ENCODE measurements at regions not wholly inside any gene's neighbourhood (a gene's known extent, or its start where the extent isn't known, plus 50 kb on each side); places are given as distances from the start of the nearest gene placed in this dataset.

DNA sequence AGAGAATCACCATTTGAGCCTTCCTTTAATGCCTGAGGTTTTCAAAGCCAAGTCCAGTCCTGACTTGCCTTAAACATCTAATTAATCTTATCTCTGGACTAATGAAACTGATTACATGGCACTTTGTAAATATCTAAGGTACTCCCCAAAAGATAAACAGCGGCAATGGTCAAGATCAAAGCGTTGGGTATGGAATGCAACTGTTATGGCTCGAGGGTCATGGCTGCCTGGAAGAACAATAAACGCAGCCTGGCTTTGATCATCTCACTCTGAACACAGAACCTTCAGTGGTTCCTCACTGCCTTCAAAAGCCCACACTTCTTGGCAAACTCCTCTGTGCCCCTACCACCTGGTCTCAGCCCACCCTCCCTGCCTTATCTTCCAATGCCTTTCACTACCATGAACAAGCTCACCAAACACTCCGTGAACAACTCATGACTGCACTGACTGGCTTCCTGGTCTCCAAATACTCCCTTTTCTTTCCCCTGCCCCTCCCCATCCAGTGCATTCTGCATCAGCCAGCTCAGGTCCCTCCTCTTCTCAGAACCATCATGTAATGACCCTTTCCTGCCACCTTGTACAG, 150.2 kb upstream of the NFE2L3 start:
- no peak for DNase-seq

DNA sequence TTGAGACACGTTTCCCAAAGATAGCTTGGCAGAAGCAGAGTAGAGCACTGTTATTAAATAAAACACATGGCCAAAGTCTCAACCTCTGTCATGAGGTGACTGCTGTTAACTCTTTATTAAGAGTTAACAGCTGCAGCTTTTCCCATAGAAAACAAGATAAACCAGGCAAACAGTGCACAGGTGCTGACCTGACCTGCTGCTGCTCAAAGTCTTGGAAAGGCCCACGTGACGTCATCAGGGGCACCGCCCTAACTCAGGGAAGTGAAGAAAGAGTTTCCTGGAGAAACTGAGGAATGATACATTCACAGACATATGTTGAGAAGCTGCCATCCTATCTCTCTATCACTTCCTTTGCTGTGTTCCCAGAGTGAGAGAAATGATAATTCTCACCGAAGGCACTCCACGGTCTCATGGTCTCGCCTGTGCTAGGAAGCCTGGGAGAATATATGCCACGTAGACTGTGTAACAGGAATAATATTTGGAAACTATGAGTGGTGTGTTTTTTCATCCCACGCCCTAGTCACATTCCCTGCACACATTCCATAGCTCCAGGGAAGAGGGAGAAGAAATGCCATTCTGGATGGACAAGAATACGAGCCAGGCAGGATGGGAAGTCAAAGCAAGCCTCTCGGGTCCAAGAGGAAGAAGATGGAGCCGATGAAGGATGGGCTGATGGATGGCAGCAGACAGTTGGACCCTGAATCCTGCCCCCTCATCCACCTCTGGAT, 146.2 kb upstream of the NFE2L3 start:
- no peak for DNase-seq

- DNase-seq, result no peak
These were observed 145.6 kb upstream of the NFE2L3 start for GRCh38 chr7:26006426-26006825.

DNA sequence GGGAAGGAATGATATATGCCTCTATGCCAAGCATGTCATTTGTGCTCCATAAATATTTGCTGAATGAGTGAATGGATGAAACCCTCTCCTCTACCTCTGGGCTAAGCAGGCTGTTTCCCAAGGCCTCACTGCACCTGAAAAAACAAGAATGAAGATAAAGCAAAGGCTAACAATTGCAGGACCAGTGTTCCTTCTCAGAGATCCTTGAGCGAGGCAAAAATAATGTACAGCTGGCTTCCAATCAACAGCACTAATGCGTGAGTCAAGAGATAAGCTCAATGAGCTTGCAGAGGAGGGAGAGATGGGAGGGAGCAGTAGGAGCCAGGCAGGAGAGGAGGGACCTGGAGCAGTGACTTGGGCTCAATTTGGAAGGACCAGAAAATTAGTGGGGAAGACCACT, 144.5 kb upstream of the NFE2L3 start:
- no peak for DNase-seq

DNA sequence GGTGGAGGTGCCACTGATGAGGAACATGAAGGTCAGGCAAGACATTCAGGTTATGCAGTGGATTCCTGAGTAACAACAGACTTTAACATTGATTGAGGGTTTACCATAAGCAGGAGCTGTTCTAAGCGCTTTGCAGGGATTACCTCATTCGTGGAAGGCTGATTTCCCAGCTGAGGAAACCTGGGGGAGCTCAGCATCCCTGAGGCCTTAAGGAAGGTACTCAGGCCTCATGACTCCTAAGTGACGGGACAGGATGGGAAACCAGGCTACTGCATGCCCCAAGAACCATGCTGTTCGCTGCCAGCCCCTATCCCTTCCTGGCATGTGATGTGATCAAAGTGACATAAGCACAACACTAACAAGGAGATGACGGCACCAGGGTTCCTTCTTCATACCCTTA, 143.6 kb upstream of the NFE2L3 start:
- DNase-seq, result no peak

- no peak for DNase-seq
These were observed 140.8 kb upstream of the NFE2L3 start for GRCh38 chr7:26011039-26011696.

DNA sequence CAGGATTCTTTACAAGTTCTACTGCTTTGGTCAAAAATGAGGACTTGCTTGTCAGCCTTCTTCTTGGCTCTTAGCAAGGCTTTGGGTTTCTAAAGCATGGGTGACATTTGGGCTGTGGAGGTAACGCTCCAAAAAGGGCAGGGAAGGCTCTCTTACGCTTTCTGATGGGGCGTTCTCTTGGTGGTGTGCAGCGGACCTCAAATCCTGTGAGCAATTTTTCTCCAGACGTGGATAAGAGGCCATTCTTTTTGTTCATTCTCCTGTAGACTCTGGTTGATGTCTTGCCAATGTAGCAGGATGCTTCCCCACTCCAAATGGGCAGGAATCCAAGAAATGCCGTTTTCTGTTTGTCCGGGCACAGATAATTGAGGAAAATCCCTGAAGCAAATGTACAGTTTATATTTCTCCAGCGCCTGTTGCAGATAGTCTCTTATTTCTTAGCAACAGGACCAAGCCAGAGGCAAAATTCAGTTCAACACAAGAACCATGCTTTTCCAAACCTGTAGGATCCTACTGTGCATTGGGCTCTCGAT, 138.4 kb upstream of the NFE2L3 start:
- DNase-seq, result peak; percentile 86

- DNase-seq, result peak; percentile 49
These were observed 129.0 kb upstream of the NFE2L3 start for GRCh38 chr7:26022982-26023381.

GRCh38 chr7:26029911-26030310, 122.1 kb upstream of the NFE2L3 start:
- no peak for DNase-seq

GRCh38 chr7:26034391-26034790, 117.6 kb upstream of the NFE2L3 start:
- DNase-seq, result no peak

- no peak for DNase-seq
These were observed 116.4 kb upstream of the NFE2L3 start for GRCh38 chr7:26035552-26035951.

- DNase-seq, result no peak
These were observed 115.9 kb upstream of the NFE2L3 start for GRCh38 chr7:26036092-26036491.

DNA sequence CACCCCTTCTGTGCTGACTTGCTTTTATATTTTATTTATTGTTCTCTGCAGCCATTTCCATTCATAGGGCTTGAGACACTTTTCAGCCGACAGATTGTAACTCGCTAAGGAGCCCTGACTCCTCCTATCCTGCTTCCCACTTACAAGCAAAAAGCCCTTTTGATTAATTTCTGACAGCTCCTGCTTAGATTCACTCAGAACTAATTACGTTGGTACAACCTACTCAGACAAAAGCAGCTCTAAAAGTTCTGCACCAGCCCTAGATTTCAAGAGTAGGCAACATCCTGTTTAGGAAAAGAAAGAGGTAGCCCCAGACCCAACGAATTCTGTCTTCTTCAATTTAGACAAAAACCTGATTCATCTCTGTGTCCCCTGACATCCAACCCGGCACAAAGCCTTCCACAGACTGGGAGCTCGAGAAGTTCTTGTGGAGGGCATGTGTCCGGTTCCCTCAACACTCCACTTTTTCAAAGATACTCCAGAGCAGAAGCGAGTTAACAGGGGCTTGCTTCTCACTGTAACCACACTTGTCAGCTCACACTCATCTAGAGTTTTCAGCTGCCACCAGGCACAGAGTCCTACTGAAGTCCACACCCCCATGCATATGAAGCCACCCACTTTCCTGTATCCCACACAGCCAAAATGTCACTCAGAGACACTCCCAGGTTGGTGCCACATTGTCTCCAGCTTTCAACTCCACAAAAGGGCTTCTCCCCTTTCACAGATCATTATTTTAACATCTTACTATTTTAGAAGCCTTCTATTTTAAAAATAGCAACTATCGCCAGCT, 113.6 kb upstream of the NFE2L3 start:
- peak; percentile 20 for DNase-seq

DNA sequence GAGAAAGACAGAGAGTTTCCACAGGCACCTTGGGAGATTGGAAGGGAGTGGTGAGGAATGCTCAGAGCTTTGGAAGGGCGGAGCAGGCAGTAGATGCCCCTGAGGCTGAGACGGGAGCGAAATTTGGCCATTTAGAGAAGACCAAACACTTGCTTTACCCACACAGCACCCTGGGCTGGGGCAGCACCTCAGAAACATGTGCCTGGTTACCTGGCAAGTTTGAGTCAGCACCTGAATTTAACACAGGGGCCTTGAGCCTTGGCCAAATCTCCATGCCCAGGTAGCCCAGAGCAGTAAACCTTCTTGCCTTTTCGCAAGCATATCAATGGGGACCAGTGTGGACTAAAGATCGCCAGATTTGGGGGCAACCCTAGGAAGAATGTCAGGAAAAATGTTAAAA, 111.9 kb upstream of the NFE2L3 start:
- no peak for DNase-seq

- no peak for DNase-seq
These were observed 109.8 kb upstream of the NFE2L3 start for GRCh38 chr7:26042237-26042636.

- no peak for DNase-seq
These were observed 108.2 kb upstream of the NFE2L3 start for GRCh38 chr7:26043801-26044200.

- DNase-seq, result no peak
These were observed 107.7 kb upstream of the NFE2L3 start for GRCh38 chr7:26044320-26044719.

GRCh38 chr7:26046150-26046549, 105.8 kb upstream of the NFE2L3 start:
- DNase-seq, result no peak

DNA sequence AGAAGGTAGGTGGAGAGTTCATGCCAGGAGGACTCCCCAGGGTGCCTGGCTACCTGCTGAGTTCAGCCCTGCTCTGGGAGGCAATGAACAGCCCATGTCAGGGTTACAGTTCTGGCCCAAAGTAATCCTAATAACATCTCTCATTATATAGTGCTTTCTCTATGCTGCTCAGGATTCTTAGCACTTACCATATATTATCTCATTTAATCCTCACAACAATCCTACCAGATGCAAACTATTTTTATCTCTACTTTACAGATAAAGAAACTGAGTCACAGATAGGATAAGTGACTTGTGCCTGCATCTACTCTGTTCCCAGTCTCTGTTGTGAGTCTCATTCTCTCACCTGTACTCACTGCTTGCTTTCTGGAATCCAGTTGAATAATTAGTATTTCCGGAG, 105.1 kb upstream of the NFE2L3 start:
- DNase-seq, result no peak

- DNase-seq, result no peak
These were observed 103.3 kb upstream of the NFE2L3 start for GRCh38 chr7:26048663-26049062.

- DNase-seq, result no peak
These were observed 102.9 kb upstream of the NFE2L3 start for GRCh38 chr7:26049081-26049480.

DNA sequence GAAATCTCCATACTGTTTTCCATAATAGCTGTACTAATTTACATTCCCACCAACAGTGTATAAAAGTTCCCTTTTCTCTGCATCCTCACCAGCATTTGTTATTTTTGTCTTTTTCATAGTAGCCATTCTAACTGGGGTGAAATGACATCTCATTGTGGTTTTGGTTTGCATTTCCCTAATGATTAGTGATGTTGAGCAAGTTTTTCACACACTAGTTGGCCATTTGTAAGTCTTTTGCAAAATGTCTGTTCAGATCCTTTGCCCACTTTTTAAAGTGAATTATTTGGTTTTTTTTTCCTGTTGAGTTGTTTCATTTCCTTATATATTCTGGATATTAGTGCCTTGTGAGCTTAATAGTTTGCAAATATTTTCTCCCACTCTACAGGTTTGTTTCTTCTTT, 101.0 kb upstream of the NFE2L3 start:
- no peak for DNase-seq

DNA sequence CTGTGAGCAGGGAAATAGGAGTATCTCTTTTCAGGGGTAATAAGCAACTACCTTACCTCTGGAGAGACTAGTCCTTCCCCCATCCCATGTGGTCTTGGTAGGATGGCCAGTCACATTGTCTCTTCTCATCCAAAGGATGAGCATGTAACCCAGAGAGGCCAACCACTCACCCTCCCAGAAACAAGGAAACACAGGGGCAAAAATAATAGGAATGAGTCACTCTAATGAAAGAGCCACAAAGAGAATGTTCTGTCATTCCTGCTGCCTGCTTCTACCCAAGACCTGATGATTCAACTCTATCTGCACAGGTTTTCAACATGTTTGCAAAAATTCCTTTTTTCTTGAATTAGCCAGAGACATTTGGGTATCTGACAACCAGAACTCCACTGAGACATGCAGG, 99.3 kb upstream of the NFE2L3 start:
- DNase-seq, result no peak
